ENCODE measurements at regions not wholly inside any gene's neighbourhood (a gene's known extent, or its start where the extent isn't known, plus 50 kb on each side); places are given as distances from the start of the nearest gene placed in this dataset.

DNA sequence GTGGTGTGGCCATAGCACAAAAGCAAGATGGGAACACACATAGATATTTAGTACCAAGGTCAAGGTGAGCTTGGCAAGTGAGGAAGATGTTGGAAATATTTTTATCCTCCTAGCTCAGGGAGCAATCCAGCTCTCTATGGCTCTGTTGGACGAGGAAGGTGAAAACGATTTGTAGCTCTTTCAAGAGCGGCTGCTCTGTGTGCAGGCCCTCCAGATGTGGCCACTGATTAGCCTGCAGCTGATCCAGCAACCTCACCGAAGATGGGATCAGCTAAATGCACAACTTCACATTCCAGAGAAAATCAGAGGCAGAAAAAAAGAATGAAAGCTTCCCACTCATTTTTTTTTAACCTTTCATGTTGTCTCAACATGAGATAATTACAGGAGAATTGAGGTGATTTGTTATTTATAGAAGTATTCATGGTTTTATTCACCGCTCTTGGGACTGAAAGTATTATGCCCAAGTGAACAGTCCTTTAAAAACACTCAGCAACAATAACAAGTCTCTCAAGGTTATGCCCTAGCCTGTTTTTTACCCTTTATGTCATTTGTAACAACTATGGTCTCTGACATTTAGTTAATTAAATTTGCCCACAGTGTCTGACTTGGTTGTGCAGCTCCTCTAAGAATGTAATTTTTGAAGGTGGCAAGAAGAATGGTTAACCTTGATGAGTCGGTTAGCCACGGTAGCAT, 213.6 kb upstream of the ADARB2 start:
- TF ChIP-seq CTCF (IDR thresholded peaks at IDR 0.05; ENCODE audit: low read depth, low read length, missing input control): no peak
- no peak for TF ChIP-seq MAX (IDR thresholded peaks at IDR 0.05)
- TF ChIP-seq TAF1 (conservative IDR thresholded peaks at IDR 0.05): no peak
